ENCODE measurements at regions not wholly inside any gene's neighbourhood (a gene's known extent, or its start where the extent isn't known, plus 50 kb on each side); places are given as distances from the start of the nearest gene placed in this dataset.
A peak's percentile ranks its signal among the peaks of the same experiment; 100 is the strongest.

DNA sequence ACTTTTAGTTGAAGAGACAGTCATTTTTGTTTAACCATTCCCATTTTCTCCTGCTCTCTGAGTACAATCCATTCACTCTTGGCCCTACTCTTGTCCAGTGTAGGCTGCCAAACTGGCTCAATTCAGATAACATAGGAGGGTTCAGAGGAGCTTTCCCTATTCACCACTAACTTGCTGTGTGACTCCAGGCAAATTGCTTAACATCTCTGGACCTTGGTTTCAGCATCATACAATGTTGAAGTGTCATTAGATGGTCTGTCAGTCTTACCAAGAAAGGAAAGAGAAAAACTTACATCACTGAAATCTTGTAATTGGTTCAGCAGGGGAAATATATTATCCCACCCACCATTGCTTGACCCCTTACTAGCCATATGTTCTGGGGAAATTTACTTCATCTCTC lies 171.4 kb upstream of the MCHR2 start:
- no peak overlapping the region for H3K4me3 Mint-ChIP-seq
- H3K36me3 Mint-ChIP-seq = no peaks in the 10 kb centered on the region
- no peaks in the 10 kb centered on the region for H3K9me3 Mint-ChIP-seq
- H3K4me1 Mint-ChIP-seq = no peaks in the 10 kb centered on the region
- H3K27ac Mint-ChIP-seq = no peak overlapping the region
- H3K27me3 Mint-ChIP-seq = peaks cover 7% of the 10 kb centered on the region

DNA sequence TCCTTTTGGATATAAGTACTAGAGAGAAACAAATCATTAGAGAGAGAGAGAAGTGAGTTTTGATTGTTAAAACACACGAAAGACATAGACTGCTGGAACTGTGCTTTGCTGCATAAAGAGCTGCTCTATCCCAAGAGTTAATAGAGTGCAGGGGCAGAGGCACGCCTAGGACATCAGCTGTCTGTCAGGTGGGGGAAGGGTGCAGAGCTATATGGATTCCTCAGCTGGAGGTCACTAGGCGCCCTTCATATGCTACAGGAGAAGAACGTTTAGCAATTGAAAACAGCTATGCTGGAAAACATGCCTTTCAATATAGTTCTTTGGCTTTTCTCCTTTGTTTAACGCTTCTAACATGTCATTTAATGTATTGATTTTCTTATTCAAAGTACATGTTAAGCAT lies 169.0 kb upstream of the MCHR2 start:
- Mint-ChIP-seq H3K4me1 (no peaks in the 10 kb centered on the region), H3K4me3 (no peak overlapping the region), H3K27ac (no peak overlapping the region), H3K9me3 (no peaks in the 10 kb centered on the region), H3K27me3 (peaks cover 5% of the 10 kb centered on the region), H3K36me3 (no peaks in the 10 kb centered on the region)

DNA sequence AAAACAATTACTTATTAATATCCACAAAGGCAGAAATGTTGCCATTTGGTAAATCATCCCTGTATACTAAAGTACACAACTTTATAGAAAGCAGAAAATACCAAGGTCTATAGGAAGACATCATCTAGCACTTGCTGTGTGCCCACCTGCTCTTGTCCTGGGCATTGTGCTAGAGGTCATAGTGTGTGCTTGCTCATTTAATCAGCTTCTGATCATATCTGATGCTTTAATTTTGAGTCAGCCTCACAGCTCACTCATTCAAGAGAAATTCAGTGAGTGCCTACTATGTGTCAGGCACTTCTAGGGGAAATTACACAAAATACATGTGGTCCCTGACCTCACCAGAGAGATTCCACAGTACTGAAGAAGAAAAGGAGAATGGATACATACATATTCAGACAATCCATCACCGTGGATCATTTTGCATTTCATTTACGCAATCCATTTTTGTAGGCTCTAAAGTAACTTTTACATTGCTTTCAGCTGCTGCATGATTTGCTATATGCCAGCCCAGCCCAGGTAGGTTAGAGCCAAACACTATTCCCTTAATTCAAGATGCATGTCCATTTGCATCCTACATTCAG lies 167.9 kb upstream of the MCHR2 start:
- H3K4me3 Mint-ChIP-seq = no peak overlapping the region
- no peaks in the 10 kb centered on the region for H3K4me1 Mint-ChIP-seq
- H3K27me3 Mint-ChIP-seq = peaks cover 2% of the 10 kb centered on the region
- H3K36me3 Mint-ChIP-seq = no peaks in the 10 kb centered on the region
- no peak overlapping the region for H3K27ac Mint-ChIP-seq
- H3K9me3 Mint-ChIP-seq = peaks cover 0 to 2% (median 0%) of the 10 kb centered on the region in 3 donors

DNA sequence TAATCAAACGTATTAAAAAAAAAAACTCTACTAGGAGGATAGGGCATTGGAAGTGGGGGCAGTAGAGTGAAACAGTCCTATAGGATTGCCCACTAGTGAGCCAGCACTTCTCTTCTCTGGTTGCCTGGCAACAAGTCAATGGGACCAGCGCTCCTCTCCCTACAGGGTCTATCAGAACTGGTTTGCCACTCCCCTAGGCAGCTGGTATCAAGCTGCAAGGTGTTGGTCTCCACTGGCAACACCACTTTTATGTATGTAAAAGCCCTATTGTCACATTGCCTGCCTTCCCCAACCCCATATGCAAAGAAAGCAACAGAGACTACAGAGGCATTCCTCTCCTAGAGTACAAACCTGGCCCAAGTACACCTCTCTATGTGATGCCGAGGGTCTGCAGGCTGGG lies 166.9 kb upstream of the MCHR2 start:
- Mint-ChIP-seq H3K36me3 (no peaks in the 10 kb centered on the region), H3K4me3 (no peak overlapping the region), H3K27me3 (peaks cover 2% of the 10 kb centered on the region), H3K9me3 (peaks cover 0 to 5% (median 0%) of the 10 kb centered on the region in 3 donors), H3K4me1 (no peaks in the 10 kb centered on the region), H3K27ac (peak overlapping the region in 1 of 3 donors; percentile 33)

DNA sequence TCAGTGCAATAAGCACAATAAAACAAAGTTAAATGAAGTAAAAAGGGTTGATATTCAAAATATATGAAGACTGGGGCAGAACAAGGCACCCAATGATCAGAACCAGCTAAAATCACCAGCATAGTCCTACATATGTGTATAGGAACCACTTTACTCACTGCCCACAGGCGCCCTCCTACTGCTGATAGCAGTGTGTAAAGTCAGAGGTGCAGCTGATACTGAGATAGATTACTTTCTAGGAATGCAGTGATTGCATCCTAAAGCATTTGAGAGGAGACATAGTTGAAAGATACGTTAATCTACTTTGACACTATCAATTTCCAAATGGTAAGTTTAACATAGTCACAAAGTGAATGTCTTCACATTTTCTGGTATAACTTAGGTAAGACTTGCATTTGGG lies 161.1 kb upstream of the MCHR2 start:
- H3K27ac Mint-ChIP-seq = no peak overlapping the region
- no peak overlapping the region for H3K4me3 Mint-ChIP-seq
- peaks cover 0 to 5% (median 0%) of the 10 kb centered on the region in 3 donors for H3K9me3 Mint-ChIP-seq
- H3K36me3 Mint-ChIP-seq = no peaks in the 10 kb centered on the region
- H3K27me3 Mint-ChIP-seq = no peaks in the 10 kb centered on the region
- H3K4me1 Mint-ChIP-seq = no peaks in the 10 kb centered on the region

DNA sequence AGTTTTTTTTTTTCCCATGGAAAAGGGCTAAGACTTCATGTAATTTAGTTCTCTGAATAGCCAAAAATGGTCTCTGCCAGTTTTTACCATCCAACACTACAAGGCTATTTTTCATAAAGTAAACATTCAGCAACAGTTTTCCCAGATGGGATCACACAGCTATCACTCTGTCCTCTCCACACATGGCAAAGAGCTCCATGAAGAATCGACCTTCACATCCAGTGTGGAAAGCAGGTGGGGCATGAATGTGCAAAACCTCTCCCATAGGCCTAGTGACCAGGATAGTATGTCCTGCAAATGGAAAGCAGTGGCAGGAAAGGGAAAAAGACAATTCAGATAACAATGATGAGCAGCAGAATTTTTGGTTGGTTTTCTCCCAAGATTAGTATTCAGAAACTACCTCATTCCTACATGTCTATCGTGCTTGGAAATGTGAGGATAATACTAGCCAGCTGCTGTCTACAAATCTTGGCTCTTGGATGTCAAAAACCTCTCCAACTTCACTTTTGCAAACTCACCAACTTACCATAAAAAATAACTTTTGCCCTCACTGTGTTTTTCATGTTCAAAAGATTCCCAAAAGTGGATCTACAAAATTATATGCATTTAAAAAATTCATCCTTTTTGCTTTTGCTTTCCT lies 159.7 kb upstream of the MCHR2 start:
- Mint-ChIP-seq H3K4me1 (no peaks in the 10 kb centered on the region), H3K36me3 (no peaks in the 10 kb centered on the region), H3K27ac (no peak overlapping the region), H3K9me3 (peaks cover 0 to 5% (median 0%) of the 10 kb centered on the region in 3 donors), H3K4me3 (no peak overlapping the region), H3K27me3 (no peaks in the 10 kb centered on the region)

DNA sequence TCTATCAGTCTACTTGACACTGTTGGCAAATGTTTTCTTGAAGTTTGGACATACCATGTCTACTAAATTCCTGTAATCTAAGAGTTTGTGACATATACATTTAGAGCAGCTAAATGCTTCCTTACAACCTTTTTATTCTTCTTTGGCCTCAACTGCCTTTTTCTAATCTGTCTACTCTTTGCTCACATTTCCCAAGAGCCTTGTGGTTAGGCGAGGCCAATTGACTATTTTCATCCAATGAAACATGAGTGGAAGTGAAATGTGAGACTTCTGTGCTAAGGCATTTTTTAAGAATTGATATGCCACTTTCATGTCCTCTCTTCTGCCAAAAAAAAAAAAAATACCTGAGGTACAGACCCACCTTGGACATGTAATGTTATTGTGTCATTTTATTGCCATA lies 158.2 kb upstream of the MCHR2 start:
- Mint-ChIP-seq H3K27ac (no peak overlapping the region), H3K27me3 (peaks cover 1% of the 10 kb centered on the region), H3K9me3 (peaks cover 0 to 5% (median 0%) of the 10 kb centered on the region in 3 donors), H3K36me3 (no peaks in the 10 kb centered on the region), H3K4me1 (no peaks in the 10 kb centered on the region), H3K4me3 (no peak overlapping the region)

DNA sequence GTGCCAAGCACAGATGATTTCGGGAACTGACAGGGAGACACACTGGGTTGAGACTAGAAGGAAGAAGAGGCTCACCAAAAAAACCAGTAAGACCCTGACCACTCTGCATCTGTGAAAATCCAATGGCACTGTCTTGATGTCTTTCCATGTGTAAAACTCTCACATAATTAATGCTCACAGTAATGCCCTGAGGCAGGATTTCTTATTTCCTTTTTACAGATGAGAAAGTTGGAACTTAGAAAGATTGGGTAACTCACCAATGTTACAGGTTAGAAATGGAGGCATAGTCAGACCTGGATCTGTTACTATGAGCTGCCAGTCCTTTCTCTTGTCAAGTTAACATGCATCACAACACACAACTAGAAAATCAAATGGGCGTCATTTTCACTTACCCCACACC lies 151.0 kb upstream of the MCHR2 start:
- Mint-ChIP-seq H3K4me3 (no peak overlapping the region), H3K27ac (no peak overlapping the region), H3K9me3 (no peaks in the 10 kb centered on the region), H3K4me1 (no peaks in the 10 kb centered on the region), H3K36me3 (no peaks in the 10 kb centered on the region), H3K27me3 (peaks cover 3% of the 10 kb centered on the region)

DNA sequence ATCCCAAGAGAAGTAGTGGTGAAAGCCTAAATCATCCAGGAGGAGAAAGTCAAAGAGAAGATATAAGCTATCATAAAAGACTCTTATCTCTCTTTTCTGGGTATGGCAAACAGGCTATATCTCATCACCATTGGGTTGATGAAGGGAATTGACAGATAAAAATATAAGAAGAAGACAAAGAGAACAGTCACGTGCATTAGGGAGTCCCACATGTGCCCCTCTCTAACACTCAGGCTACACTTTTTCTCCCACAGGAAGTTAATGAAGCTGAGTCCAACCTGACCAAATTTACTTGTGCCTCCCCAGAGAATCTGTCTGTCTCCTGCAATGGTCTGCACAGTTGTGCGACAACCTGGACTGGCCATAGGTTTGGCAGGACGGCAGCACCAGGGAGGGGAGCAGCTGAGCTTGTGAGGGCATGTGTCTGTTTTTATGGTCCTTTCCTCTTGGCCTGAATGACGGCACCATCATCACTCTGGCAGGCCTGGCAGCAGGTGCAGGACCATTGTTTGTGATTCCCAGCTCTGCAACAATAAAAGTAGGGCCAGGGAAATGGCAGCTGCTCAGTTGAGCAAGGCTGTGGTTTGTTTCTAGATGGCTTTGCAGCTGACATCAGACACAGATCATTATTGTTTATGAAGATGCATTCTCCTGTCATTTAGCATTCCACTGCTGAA lies 144.5 kb upstream of the MCHR2 start:
- Mint-ChIP-seq H3K36me3 (no peaks in the 10 kb centered on the region), H3K27ac (no peak overlapping the region), H3K27me3 (peaks cover 4% of the 10 kb centered on the region), H3K4me3 (no peak overlapping the region), H3K4me1 (no peaks in the 10 kb centered on the region), H3K9me3 (peaks cover 0 to 1% (median 0%) of the 10 kb centered on the region in 3 donors)

DNA sequence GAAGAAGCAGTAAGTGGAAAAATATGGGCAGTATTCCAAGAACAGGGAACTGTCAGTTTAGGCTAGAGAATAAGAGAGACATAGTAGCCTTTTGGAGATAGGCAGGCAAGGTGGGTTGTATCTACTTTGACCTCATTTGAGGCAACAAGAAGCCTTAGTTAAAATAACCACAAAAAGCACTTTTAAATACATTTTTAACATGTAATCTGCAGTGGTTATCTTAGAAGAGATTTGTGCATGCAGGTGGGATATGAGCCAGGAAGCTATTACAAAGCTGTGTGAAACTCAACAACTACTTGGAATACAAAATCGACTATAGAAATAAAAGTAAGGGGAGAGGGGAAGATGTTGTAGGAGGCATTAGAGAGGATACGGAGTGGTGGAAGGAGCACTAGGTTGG lies 143.7 kb upstream of the MCHR2 start:
- Mint-ChIP-seq H3K4me1 (no peaks in the 10 kb centered on the region), H3K36me3 (no peaks in the 10 kb centered on the region), H3K9me3 (peaks cover 0 to 1% (median 0%) of the 10 kb centered on the region in 3 donors), H3K4me3 (no peak overlapping the region), H3K27ac (no peak overlapping the region), H3K27me3 (peaks cover 4% of the 10 kb centered on the region)

DNA sequence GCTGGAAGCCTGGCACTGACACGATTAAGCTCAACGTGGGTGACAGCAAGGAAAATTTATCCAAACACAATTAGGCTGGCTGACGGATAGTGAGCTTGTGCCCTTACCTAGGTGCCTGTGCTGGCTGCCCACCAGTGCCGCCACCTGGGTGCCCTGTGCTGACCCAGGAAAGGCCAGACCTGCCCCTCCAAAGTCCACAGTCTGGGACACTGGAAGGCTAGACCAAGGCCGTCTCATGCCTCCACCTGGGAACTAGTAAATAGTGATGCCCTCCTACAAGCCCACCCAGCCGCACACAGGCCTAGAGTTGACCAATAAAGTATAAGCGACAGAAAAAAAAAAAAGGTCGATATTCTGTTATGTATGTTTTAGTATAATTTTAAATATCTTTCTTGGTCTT lies 142.6 kb upstream of the MCHR2 start:
- Mint-ChIP-seq H3K27ac (no peak overlapping the region), H3K4me3 (no peak overlapping the region), H3K27me3 (peaks cover 9% of the 10 kb centered on the region), H3K9me3 (peaks cover 0 to 5% (median 1%) of the 10 kb centered on the region in 3 donors), H3K4me1 (no peaks in the 10 kb centered on the region), H3K36me3 (no peaks in the 10 kb centered on the region)

DNA sequence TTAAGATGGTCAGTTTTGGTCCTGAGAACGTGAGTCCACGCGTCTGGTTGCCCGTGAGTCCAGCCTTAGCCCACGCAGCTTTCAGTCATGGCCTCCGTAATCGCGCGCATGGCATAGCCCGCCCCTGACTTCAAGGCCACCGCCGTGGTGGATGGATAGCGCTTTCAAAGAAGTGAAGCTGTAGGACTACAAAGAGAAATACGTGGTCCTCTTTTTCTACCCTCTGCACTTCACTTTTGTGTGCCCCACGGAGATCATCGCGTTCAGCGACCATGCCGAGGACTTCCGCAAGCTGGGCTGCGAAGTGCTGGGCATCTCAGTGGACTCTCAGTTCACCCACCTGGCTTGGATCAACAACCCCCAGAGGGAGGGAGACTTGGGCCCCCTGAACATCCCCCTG lies 142.0 kb upstream of the MCHR2 start:
- peaks cover 9% of the 10 kb centered on the region for H3K27me3 Mint-ChIP-seq
- no peak overlapping the region for H3K4me3 Mint-ChIP-seq

DNA sequence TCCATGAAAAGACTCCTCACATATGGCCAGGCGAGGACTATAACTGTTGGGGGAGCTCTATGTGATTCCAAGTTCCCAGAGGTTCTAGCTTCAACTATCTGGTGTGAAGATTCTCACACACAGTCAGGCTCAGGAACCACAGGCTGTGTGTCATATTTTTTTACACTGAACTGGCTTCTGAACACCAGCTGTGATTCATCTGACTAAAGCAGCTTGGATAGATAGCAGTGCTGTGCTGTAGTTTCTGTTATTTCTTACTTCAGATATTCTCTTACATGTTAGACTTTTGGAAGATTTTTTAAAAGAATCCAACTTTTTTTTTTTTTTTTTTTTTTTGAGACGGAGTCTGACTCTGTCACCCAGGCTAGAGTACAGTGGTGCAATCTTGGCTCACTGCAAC lies 140.7 kb upstream of the MCHR2 start:
- Mint-ChIP-seq H3K27ac (no peak overlapping the region), H3K9me3 (peaks cover 0 to 21% (median 4%) of the 10 kb centered on the region in 3 donors), H3K36me3 (no peaks in the 10 kb centered on the region), H3K4me1 (no peaks in the 10 kb centered on the region), H3K27me3 (peaks cover 9% of the 10 kb centered on the region), H3K4me3 (no peak overlapping the region)

More for the DNA sequence above, 142.0 kb upstream of the MCHR2 start:
- H3K4me1 Mint-ChIP-seq = no peaks in the 10 kb centered on the region
- H3K9me3 Mint-ChIP-seq = peaks cover 0 to 11% (median 1%) of the 10 kb centered on the region in 3 donors
- H3K36me3 Mint-ChIP-seq = no peaks in the 10 kb centered on the region
- H3K27ac Mint-ChIP-seq = no peak overlapping the region

DNA sequence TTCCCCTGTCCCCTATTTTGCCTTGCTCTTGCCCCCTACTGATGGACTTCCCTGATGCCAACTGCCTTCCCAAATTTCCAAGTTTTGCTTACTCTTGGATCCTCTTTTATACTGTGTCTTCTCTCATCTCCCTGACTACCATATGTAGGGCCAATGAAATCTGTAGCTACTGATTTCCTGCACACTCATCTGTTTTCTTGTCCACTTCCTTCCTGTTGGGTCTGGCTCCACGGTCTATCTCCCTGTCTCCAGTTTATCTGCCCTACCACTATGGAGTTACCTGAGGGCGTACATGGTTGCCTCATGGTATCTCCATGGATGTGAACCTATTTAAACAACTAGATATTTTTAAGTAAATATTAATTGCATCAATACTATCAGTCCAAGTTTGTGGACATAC lies 140.3 kb upstream of the MCHR2 start:
- Mint-ChIP-seq H3K4me3 (no peak overlapping the region), H3K27ac (no peak overlapping the region), H3K9me3 (peaks cover 0 to 21% (median 4%) of the 10 kb centered on the region in 3 donors), H3K4me1 (no peaks in the 10 kb centered on the region), H3K27me3 (peaks cover 9% of the 10 kb centered on the region), H3K36me3 (no peaks in the 10 kb centered on the region)

DNA sequence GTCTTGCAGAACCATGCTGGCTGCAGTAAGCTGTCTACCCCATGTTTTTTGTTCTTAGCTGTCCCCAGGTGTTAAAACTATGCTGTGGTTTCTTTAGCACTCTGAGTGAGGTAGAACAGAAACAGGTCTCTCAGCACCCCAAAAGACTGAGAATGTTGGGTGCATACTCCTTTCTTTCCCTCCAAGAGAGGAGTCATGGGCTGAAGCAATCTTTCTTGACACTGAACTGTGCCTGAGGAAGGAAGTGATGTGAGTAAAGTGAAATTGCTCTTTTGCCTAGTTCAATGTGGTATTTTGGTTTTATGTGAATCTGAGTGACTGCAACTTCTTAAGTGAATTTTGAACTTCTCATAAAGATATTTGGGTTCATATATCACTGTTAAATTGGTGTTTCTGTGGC lies 138.0 kb upstream of the MCHR2 start:
- Mint-ChIP-seq H3K36me3 (no peaks in the 10 kb centered on the region), H3K4me1 (no peaks in the 10 kb centered on the region), H3K9me3 (peaks cover 0 to 21% (median 4%) of the 10 kb centered on the region in 3 donors), H3K27me3 (peaks cover 12% of the 10 kb centered on the region), H3K27ac (no peak overlapping the region), H3K4me3 (no peak overlapping the region)

DNA sequence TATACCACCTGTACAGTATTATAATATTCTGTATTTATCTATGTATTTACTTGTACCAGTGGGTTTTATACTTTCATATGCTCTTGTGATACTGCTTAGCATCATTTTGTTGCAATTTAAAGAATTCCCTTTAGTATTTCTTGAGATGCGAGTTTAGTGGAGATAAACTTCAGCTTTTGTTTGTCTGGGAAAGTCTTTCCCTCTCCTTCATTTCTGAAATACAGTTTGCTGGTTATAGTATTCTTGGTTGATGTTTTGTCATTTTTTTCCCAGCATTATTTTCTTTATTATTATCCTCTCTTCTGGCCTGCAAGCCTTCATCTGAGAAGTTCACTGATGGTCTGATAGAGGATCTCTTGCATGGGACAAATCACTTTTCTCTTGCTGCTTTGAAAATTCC lies 136.6 kb upstream of the MCHR2 start:
- Mint-ChIP-seq H3K4me3 (no peak overlapping the region), H3K27me3 (peaks cover 12% of the 10 kb centered on the region), H3K4me1 (no peaks in the 10 kb centered on the region), H3K9me3 (peaks cover 0 to 21% (median 4%) of the 10 kb centered on the region in 3 donors), H3K36me3 (no peaks in the 10 kb centered on the region), H3K27ac (no peak overlapping the region)

All from IgD-negative memory B cell (primary cell).